GM21423 (cell line): ENCODE measurements at regions not wholly inside any gene's neighbourhood (a gene's known extent, or its start where the extent isn't known, plus 50 kb on each side); places are given as distances from the start of the nearest gene placed in this dataset.

ENCODE experiments used
- ATAC-seq: cut with Tn5 transposase; IDR thresholded peaks from one replicate; pipeline ENCODE4 v1.9.1; 2021; ENCODE audit warnings: mild to moderate bottlenecking, moderate library complexity; ENCODE audit not compliant: unreplicated experiment

DNA sequence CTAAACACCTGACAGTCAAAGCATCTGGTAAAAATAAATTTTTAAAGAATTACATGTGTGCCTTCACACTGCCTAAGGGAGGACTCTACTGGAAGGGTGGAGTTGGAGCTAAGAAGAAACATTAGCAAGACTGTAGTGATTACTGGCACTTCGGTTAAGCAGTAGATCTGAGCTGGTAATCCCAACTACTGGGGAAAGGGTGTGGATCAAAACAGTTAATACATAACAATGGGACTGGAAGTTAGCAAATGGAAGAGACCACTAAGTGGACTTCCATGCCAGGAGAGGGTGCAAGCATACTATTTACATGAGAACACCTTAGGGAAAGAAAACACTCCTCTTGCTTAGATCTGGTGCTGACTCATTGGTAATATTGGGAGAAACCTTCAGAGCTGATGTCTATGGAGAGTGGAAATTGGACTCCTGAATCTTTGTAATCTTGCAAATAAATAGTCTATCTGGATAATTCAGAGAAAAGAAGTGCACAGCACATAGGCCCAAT is 519.6 kb upstream of the LINC00305 start:
- ATAC-seq: no peak

DNA sequence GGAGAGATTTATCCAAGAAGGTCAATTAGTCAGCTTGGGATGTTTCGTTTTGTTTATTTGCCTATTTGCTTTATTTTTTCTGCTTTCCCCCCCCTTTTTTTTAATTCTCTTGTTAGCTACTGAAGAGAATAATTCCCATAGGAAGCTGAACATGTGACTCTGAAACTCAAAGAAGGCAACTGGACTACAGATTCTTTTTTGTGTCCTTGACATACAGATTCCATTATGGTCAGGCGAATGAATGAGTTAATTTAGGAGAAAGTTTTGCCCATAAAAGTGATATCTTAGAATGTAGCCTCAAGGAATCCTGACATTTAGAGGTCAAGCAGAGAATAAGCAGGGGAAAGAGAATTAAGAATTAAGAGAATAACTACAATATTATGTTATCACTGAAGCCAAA is 514.2 kb upstream of the LINC00305 start:
- no peak for ATAC-seq

DNA sequence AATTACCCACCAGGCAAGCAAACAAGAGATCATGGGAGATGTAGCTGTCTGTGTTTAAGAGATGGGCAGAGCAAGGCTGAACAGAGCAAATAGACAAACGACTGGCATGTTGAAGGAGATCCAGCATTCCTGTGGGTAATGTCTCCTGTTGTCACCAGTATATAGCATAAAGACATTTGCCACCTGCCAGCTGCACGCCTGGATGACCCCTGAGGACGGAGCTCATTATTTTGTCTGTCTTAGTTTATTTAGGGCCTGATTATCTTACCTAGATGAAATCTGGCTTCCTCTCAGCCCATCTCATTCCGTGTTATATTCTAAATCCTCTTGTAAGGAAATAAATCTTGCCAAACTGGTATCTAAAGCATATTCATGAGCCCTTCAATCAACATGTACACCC is 510.3 kb upstream of the LINC00305 start:
- ATAC-seq: no peak

DNA sequence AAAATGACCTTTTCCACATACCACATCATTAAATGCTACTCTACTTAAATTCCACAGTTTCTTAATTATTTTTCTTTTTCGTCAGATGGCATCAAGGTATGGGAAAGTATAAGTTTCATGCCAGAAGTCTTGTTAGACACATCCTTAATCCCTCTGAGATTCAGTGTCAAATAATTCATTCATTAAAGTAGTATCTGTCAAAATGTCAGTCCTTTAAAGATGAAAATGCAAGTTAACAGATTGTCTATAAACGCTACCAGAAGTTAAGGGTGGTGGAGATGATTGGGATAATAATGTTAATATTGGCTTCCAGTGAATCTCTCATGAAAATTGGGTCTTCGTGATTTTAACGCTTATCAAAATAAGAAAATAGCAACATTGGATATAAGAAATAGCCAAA is 504.2 kb upstream of the LINC00305 start:
- ATAC-seq: no peak

DNA sequence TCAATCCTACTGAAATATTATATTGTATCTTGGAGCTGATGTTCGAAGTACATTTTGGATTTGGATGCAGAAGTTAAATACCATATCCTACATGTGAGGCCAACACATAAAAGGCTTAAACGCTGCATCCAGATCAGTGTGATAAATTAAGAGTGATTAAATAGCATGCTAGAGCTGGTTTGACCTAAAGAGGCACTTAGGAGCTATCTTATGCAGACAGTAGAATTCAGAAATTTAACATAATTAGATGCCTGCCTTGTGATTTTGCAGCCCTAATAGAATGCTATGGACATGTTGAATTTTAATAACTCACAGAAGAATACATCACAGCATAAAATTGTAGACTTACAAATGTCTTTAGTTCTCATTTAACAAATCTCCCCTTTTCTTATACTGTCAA is 501.2 kb upstream of the LINC00305 start:
- no peak for ATAC-seq

DNA sequence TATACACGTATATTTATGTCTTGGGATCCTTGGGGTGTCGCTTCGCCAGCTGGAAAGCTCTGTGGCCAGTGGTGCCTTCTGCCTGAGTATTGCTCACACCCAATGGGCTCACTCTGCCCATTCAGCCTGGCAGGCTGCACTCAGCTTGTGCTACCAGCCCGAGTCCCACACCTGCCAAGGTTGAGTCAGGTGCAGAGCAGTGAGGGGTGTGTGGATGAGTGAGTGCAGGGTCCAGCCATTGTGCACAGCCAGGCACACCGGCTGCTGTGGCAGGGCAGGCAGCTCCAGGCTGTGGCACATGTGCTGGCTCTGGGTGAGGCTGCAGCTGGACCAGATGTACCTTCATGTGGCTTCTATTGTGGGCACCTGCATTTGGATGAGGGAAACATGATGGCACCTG is 496.9 kb upstream of the LINC00305 start:
- no peak for ATAC-seq

DNA sequence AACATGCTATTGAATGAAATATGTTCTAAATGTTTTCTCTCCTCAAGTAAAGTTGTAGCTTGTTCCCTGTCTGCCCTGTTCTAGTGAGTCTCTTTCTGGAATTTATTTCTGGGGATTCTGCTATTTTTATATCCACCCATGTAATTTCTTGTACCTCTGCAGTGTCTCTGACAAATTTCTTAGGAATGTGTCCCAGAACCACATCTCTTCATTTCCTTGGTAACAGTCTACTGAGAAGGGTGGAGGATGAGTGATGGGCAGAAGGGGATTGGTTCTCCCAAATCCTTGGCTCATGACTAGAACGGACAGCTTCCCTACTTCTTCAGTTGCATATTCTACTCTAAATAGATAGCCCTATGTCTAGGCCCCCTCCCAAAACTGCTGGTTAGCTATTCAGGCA is 490.6 kb upstream of the LINC00305 start:
- no peak for ATAC-seq

DNA sequence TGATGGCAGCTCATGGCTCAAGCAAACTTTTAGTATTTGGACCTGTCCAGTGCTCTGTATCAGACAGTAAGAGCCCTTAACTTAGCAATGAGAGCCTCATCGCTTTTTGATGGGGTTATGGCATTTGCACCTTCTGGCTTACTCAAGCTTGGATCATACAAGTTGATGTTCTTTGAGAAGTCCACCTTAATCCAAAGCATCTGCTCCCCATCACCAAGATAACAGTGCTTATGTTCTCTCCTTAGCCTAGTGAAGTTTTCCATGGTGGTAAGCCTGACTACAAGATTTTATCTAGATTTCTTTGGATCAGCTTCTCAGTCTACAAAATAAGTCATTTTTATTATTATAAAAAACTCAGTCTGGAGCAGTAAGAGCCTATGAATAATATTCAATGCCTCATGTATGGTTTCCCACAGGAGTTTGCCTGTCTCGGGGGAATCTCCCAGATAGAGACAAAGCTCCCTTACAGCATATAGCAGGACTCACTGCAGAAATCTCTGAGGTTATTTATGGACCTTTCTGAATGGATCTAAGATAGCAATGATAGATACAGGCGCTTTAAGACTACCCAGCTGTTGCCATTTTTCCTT is 472.2 kb upstream of the LINC00305 start:
- no peak for ATAC-seq

DNA sequence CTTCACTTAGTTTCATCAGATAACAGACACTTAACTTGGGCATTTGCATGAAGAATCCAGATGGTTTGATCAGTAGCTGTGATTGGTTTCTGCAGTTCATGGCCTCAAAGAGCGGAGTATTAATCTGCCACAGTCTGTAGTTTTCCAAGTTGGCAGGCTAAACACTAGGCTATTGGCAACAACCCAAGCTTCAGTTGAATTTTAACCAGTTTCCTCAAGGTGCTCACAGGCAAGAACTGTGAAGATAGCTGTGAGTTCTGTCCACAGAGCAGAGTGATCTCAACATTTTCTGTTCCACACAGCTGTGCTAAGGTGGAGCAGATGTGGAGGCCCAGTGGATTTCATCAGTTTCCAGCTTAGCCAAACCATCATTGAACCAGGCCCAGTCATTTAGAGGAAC is 469.5 kb upstream of the LINC00305 start:
- no peak for ATAC-seq

DNA sequence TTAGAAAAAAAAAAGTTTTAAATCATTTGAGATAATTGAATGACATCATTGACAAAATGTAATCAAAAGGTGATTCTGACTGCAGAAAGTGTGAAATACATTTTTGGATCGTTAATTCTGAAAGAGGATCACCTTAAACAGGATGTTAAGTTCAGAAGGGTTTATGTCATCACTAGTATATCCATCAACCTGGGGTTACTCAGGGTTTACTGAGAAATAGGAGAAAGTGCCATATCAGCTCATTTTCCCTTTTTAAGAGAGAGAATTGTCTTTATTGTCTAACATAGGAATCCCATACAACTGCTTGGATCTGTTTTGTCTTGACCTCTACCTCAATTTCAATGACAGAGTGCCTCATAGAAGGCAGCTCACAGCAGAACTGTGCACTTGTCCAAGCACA is 466.1 kb upstream of the LINC00305 start:
- ATAC-seq: no peak

DNA sequence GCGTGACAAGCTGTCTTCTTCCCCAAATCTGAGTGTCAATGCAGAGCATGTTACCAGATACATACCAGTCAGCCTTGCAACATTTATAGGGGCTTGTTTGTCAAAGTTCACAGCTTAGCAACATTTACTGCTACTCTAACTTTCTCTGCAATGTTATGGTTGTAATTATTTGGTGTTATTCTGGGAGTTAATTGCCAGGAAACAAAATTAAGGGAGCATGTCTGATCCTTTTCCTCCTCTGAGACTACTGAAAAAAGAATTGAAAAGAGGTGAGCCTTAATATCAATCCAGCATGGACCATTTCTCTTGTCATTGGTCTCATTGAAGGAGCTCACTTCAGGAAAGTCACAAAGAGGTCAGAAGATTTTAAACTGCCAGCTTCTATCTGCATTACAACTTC is 465.6 kb upstream of the LINC00305 start:
- ATAC-seq: no peak

DNA sequence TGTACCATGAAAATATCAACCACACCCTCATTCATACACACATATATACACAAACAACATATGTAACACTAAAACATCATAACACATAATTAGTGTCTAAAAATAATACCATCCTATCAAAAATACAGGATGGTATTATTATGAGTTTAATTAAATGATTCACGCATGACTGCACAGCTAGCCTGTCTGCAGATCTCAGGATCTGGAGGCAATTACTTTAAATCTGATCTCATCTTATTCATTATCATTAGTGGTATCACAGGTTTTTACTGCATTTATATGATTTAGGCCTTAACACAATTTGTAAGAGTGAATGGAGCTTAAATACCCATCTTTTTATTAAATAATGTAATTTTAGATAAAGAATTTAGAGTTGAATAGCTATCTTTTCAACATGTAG is 443.4 kb upstream of the LINC00305 start:
- no peak for ATAC-seq

DNA sequence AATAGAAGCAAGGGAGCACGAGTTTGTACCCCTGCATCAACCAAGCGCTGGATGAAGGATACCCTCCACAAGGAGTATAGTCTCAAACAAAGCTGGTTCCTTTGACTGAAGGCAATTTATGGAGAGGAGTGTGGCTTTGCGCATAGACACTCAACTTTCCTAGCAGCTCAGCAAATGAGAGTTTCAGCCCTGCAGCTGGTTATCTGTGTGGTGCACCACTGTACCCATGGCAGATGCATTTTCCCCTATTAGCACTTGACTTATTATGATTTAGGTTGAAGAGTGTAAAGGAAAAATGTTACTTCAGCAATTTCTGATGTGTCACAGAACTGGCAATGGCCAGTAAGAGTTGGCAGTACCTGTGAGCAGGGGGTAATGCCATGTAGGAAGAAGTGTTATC is 440.1 kb upstream of the LINC00305 start:
- no peak for ATAC-seq

DNA sequence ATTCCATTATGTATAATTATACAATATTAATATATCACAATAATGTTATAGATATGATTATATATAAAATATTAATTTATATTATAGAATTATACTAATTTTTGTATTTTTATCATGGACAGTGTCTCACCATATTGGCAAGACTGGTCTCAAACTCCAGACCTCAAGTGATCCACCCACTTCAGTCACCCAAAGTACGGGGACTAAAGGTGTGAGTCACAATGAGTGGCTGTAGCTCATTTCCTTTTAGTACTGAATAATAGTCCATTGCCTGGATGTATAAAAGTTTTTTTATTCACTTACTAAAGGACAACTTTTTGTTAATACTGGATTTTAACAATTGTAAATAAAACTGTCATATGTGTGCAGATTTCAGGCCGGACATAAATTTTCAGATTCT is 417.6 kb upstream of the LINC00305 start:
- ATAC-seq: no peak

DNA sequence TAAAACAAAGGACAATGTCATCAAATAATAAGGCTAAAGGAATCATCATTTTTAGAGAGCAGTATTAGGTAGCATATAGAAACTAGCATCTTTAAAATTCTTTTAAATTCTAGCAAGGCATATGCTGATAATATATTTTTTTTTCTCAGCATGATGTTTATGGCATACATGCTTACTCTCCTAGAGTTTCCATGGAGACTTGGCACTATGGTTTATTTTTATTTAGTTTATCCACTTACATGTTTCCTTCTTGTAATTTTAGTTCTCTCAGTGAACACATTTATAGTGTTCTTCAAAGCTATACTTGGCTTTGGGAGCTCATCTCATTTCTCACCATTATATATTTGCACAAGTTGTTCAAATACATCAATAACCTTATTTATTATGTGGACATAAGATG is 413.8 kb upstream of the LINC00305 start:
- ATAC-seq: no peak

DNA sequence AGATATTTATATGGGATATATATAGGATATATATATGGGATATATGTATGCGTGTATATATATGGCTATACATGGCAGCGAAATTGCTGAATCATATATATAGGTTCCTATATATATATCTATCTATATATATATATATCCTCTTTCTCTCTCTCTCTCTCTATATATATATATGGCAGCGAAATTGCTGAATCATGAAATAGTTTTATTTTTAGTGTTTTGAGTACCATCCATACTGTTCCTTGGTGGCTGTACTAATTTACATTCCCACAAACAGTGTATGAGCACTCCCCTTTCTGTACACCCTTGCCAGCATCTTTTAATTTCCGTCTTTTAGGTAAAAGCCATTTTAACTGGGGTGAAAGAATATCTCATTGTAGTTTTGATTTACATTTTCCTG is 397.6 kb upstream of the LINC00305 start:
- ATAC-seq: no peak

DNA sequence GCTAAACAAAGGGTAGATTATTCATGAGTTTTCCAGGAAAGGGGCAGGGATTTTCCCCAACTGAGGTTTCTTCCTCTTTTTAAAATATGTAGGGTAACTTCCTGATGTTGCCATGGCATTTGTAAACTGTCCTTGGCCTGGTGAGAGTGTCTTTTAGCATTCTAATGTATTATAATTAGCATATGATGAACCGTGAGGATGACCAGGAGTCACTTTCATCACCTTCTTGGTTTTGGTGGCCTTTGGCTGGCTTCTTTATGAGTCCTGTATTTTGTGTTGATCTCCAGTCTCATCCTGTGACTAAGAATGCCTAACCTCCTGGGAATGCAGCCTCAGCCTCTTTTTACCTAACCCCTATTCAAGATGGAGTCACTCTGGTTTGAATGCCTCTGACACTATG is 391.0 kb upstream of the LINC00305 start:
- no peak for ATAC-seq

DNA sequence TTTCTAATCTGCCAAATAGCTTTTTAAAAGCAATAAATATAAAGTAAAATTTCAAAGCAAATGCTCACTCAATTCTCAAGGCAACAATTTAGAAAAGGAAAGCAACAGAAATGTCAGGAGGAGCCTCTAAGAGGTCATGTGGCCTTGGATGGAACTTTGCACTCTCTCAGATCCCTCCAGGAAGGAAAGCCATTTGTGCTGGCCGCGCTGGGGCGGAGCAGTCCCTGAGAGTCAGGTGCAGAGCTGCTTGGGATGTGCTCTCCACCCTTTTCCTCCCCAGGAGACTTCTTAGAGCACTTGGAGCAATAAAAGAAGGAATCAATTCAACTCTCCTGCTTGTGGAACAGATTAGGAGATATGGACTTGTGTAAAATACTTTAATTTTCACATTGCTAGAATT is 379.8 kb upstream of the LINC00305 start:
- no peak for ATAC-seq

DNA sequence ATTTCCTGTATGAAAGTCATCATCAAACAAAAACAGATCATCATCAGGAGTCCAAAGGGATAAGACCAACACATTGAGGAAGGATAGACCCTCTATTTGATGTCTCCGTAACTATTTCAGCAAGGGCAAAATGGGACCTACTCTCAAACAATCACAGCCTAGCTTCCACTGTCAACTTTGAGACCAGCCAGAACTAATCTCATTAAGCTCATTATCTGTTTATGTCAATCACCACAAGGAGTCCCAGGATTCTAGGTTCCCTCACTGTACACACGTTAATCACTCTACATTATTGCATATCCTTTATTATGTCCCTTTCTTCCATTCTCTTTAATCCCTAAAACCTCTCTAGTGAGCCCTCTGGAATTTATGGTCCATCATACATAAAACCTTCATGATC is 370.3 kb upstream of the LINC00305 start:
- no peak for ATAC-seq

DNA sequence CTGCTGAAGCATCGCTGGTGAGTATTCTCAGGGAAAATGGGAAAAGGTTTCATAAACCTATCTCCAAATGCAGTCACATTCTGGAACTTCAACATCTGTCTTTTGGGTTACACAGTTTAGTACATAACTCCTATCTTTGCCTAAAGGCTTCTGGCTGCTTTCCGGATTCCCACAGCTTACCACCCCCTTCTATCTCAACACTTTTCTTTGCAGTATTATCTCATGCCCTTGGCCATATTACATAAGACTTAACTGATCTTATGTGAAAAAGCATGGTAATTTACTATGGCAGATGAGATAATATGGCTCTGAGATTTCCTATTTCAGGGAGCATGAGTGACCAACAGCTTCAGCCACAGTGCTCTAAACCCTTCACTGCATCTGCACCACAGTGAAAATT is 369.3 kb upstream of the LINC00305 start:
- no peak for ATAC-seq

DNA sequence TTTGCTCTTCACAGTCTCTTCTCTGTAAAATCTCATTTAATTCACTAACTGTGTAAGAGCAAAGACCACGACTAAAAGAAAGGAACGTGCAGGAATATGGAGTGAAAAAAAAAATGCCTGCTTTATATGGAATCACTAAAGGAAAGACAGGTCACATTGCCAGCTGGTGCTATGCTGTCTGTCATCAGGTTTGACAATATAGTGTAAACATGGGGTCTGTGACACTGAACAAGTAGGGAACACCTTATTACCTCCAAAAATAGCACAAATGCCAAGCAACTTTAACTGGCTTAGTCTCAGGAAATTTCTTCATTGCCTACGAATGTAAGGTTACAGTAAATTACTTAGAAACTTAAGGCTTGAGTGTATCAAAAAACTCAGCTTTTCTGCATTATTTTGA is 364.5 kb upstream of the LINC00305 start:
- ATAC-seq: no peak

DNA sequence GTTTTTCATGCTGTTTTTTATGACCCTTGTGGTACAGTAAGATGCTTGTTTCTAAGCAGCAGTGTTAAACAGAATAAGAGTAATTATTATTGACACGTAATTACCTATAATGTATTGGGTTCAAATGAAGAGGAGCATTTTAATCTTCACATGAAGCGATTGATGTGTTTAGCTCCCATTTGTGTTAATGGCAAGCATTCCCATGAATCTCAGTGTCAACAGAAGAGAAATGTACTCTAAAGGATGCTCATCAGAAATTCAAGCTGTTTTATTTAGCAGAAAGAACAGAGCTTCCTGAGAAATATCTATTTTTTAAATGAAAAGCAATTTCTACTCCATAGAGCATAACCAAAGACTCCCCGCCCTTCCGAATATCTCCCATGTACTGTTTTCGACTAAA is 341.3 kb upstream of the LINC00305 start:
- no peak for ATAC-seq

DNA sequence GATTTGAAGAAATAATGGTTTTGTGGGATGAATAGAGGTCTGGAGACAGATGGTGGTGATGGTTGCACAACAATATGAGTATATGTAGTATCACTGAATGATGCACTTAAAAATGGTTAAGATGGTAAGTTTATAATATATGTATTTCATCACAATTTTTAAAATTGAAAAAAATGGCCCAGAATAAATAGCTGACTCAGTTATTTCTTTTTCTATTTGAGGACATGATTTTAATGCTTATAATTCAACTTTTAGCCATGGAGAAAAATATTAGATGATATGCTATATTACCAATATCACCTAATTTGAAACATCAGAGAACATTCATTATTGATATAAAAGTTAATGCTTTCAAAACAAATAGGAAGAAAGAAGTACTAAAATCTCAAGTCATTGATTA is 339.8 kb upstream of the LINC00305 start:
- no peak for ATAC-seq

DNA sequence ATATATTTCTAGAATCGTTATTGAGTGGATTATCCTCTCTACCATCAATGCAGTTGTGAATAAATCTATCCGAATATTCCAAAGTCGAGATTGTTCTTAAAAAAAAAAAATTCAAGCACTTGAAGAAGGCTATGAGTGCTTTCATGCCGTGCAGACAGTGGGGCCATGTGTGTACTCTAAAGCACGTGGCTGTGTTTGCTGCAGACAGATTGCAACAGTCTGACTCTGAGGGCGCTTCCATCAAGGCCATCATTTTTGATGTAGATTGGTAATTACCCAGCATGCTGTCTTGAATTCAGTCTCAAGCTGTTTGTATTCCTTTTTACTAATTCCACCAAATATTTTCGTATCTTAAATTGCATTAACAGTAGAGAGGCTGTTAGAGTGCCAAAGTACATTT is 325.9 kb upstream of the LINC00305 start:
- no peak for ATAC-seq
